Fibroblast of upper back skin (primary cell): ENCODE measurements at regions not wholly inside any gene's neighbourhood (a gene's known extent, or its start where the extent isn't known, plus 50 kb on each side); places are given as distances from the start of the nearest gene placed in this dataset.
"Not testable (repeated sequence)": the region's sequence is repeated elsewhere in the genome, so short reads cannot be mapped to it uniquely, and the experiment has no call there.

ENCODE experiments used
- DNase-seq: peaks from one replicate; pipeline ENCODE4 v3.0.0-alpha.2; 2013

- DNase-seq: no peak
Observed at GRCh38 chr7:145252031-145252430, 416.2 kb upstream of the TPK1 start.

DNA sequence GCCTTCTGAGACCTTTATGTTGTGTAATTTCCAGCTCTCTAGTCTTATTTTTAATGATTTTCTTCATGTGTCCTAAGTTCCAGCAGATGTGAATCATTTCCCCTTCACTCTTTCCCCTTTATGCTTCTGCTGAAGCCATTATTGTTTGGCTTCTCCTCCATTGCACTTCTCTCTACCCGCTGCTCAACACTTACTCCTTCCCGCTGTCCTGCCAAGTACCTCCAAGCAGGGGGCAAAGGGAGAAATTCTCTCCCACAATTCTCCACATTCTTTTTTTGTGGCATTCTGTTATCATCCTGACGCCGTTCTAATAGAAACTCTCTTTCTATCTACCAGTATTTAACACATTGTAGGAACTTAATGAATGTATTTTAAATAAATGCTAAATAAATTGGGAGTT, 388.9 kb upstream of the TPK1 start:
- DNase-seq: no peak

DNA sequence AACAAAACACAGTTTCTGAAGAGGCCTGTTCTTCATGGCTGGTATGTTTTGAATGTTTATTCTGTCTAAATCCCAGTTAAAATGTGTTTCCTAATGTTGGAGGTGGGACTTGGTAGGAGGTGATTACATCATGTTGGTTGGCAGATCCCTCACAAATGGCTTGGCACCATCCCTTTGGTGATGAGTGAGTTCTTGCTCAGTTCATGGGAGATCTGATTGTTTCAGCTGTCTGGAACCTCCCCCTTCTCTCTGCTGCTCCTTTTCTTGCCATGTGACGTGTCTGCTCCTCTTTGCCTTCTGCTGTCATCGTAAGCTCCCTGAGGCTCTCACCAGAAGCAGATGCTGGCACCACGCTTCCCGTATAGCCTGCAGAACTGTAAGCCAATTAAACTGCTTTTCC, 383.6 kb upstream of the TPK1 start:
- no peak for DNase-seq

DNA sequence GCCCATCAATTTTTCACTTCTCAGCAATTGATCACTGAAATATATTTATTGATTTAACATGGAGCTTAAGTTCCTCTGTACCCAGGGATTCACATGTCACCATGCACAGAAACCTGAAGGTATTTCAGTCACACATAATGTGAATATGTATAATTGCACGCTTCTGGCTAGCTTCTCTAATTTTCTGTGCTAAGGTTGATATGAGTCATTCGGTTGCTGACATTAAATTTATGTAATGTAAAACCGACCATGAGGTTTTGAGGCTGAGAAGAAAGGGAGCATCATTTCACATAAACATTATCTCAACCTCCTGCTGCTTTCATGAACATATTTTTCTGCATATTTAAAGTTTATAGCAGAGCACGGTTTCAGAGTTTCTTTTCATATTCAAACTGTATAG, 381.0 kb upstream of the TPK1 start:
- no peak for DNase-seq

- no peak for DNase-seq
Observed at GRCh38 chr7:145212050-145212449, 376.2 kb upstream of the TPK1 start.

DNA sequence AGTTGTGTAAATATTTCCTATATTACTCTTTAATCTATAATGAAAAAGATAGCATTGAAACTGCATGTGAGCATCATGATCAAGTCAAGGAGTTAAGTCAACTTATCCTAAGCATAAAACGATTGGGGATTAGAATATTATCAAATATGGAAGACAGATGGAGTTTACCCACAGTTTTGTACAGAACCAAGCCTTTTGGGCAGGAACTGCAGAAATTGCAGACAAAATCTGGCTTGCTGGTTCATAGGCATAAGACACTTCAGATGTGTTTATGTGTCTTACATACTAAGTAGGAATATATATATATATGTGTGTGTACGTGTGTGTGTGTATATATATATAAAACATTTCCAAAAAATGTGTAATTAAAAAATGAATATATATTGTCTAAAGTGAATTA, 375.4 kb upstream of the TPK1 start:
- DNase-seq: no peak

- DNase-seq: no peak
Observed at GRCh38 chr7:145193951-145194350, 358.1 kb upstream of the TPK1 start.

GRCh38 chr7:145184956-145185355, 349.1 kb upstream of the TPK1 start:
- no peak for DNase-seq

- DNase-seq: no peak
Observed at GRCh38 chr7:145183069-145183468, 347.2 kb upstream of the TPK1 start.

GRCh38 chr7:145175366-145175765, 339.5 kb upstream of the TPK1 start:
- no peak for DNase-seq

DNA sequence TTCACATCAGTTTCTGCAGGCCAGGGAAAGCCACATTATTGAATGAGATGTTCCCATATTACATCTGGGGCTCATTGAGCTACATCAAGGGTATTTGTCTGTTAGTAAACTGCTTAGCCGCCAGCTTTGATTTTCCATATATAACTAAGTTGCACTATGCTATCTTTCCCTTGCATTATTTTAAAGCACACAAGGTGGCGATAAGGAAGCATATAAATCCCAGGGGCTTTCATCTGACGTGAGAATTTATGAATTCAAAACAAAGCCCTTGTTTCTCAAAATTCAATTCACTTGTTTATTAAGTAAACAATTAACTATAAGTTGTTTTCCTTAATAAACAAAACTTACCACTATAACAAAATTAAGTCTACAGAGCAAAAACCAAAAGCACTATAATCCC, 334.1 kb upstream of the TPK1 start:
- DNase-seq: no peak

DNA sequence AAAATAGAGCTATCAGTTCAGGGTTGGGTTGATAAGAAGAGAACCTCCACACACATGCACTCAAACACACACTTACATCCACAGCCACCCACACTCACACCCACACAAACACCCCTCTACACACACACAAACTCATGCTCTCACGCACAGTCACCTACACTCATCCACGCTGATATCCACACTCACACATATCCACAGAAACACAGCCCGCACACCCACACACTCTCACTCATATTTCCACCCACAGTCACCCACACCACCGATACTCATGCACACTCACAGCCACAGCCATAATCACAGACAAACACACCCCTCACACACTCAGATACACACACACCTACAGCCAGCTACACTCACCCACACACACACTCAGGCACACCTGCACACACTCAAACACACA, 333.0 kb upstream of the TPK1 start:
- DNase-seq: no peak

GRCh38 chr7:145168427-145168826, 332.6 kb upstream of the TPK1 start:
- DNase-seq: no peak

DNA sequence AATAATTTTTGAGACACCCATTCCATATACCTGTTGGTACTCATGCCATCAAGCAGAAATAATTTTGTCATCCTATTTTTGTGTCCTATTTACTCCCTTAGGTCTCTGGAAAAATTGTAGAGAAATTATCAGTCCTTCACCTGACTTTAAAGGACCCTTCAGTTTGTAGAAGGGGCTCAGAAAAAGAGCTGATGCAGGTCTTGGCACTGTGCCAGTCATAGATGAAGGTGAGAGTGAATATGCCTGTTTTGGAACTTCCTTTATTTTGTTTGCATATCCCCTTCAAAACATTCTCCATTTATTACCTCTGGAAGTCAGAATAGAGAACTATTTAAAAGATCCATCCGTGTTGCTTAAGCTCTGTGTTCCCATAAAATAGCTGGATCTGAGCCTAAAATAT, 321.0 kb upstream of the TPK1 start:
- no peak for DNase-seq

DNA sequence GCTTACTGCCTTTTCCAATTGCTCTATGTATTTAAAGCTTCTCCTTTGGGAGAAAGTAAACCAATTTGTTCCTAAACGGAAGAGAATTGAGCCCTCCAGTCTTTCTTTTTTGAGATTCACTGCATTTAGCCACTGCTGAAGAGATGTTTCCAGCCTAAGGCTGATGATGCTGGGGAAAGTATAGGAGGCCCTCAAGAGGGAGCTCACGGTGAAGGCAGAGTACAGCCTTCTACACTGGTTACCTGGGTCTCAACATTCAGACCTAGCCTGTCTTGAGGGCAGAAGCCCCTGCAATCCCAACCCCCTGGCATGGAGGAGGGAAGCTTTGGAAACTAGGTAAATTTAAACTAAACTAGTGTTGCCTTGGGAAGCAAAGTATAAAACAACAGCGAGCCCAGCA, 316.7 kb upstream of the TPK1 start:
- DNase-seq: no peak

DNA sequence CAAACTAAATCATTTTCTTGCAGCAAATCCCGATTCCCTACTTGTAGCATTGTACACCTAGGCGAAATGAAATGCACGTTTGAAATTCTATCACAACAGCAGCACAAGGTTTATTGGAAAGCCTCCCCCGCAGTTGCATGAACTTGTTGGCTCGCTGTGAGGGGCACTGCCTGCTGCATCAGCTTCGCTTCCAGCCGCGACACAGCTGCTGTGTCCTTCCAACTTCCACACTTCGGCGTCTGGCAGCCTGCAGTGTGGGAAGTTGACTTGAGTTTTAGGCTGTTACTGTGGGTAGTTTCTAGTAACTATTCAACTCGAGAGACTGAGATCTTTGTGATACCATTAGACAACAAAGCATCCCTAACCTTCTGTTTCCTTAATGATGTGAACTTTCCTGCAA, 315.8 kb upstream of the TPK1 start:
- DNase-seq: no peak

DNA sequence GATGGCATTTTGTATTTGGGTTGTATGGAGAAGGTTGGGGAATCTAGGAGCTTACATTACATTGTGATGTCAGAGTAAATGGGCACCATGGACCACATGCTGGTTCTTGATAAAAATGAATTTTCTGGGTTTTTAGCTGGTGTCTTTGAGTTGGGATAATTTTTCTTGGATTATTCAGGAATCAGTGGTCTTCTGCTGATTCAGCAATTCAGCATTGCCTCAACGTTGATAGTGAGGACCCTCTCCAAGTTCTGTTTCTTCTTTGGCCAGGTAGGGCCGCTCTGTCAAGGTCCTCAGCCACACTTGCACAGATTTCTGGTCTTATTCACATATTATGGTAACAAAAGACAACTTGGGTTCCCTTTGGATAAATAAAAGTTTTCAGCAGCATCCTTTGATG, 312.0 kb upstream of the TPK1 start:
- DNase-seq: no peak

DNA sequence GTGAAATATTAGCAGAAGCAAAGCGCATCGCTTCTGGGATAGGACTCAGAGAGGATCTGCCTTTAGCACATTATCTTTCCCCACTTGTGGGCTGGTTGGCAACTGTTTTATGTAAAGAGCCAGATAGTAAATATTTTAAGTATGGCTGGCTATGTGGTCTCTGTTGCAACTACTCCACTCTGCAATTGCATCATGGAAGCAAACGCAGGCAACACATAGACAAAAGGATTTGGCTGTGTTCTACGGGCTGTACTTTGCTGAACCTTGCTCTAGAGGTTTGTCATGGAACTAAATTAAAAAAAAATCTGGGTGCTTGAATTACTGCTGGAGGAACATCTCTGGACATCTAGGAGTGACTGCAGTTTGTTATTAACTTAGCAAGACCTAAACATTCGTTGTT, 307.8 kb upstream of the TPK1 start:
- no peak for DNase-seq

GRCh38 chr7:145134377-145134776, 298.5 kb upstream of the TPK1 start:
- DNase-seq: no peak

DNA sequence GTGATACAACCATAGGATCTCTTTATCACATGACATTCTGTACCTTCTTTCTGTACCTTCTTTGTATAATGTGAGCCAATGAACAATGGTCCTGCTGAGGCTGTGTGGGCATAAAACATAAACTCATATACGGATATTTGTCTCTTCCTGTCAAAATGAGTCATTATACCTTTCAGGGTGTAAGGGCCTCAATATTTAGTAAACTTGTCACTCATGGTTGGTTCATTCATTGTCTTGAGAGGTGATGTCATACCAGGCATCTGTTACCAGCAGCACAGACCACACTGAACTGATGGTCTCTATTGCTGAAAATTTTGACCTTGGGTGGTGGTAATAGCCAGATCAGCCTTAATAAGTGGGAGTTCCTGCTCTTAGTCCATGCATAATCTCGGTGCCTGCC, 287.6 kb upstream of the TPK1 start:
- no peak for DNase-seq

DNA sequence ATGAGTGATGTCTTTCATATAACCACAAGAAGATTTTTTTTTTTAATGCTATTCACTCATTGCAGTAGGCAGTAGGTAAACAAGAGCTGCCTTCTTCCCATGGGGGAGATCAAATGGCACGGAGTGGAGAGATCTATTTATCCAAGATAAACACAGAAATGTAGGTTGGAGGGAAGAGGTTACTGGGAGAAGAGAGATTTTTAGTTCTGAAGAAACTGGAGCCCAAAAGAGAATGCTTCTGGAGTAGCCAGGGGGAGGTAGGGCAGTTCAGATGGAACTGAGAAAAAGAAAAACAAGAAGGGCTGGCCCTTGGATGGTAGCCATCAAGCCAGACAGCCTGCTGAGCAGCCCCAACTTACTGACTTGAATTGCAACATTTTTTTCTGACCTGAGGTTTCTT, 270.1 kb upstream of the TPK1 start:
- no peak for DNase-seq

DNA sequence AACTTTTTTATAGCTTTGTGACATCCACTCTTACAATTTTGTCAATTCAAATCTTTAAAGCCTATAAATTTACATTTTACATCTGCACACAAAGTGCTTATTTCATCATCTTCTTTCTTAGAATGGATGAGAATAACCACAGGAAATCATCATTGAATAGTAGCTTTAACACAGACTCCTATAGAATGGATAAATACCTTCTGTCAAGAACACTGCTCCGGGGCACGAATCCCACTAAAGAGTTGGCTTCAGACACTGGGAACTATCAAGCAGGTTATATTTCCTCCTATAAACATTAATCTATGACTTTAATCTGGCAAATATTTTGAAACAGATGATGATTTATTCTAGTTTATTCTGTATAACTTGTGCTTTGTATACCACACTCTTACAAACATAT, 269.7 kb upstream of the TPK1 start:
- no peak for DNase-seq

- no peak for DNase-seq
Observed at GRCh38 chr7:145104400-145104799, 268.5 kb upstream of the TPK1 start.

DNA sequence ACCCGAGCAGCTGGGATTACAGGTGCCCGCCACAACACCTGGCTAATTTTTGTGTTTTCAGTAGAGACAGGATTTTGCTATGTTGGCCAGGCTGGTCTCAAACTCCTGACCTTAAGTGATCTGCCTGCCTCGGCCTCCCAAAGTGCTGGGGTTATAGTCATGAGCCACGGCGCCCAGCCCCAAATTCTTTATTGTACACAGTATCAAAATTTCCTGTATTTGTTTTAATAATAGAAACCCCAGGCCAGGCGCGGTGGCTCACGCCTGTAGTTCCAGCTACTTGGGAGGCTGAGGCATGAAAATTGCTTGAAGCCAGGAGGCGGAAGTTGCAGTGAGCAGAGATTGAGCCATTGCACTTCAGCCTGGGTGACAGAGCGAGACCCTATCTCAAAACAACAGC, 266.3 kb upstream of the TPK1 start:
- DNase-seq: not testable (repeated sequence)

DNA sequence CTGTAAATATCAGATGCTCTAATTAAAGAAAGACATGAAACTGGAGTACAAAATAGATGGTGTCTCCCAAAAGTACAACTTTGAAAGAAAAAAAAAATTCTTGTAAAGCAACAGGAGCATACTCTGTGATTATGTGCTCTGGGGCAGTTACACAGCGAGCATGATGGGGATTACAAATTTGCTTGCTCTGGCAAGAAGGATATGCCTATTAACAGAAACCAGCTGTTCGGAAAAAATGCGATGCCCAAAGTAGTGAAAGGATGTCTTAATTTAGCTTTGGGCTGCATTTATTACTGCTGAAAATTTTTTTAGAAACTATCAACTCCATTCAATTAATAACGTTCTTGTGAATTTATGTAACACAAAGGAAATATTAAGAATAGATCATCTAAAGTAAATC, 256.9 kb upstream of the TPK1 start:
- no peak for DNase-seq

GRCh38 chr7:145088111-145088745, 252.4 kb upstream of the TPK1 start:
- DNase-seq: no peak
